HG03060 (cell line): ENCODE measurements at regions not wholly inside any gene's neighbourhood (a gene's known extent, or its start where the extent isn't known, plus 50 kb on each side); places are given as distances from the start of the nearest gene placed in this dataset.
"Not testable (repeated sequence)": the region's sequence is repeated elsewhere in the genome, so short reads cannot be mapped to it uniquely, and the experiment has no call there.

Experiments
- ATAC-seq: cut with Tn5 transposase; IDR thresholded peaks from one replicate; pipeline ENCODE4 v1.9.1; 2021; ENCODE audit warnings: low read depth, moderate number of reproducible peaks; ENCODE audit not compliant: unreplicated experiment

DNA sequence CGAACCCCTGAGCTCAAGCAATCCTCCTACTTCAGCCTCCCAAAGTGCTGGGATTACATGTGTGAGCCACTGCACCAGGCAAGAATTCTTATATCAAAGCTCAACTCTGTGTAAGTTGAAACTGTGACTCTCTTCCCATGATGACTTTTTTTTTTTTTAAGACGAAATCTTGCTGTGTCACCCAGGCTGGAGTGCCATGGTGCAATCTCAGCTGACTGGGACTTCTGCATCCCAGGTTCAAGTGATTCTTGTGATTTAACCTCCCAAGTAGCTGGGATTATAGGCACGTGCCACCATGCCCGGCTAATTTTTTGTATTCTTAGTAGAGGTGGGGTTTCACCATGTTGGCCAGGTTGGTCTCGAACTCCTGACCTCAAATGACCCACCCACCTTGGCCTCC, 51.6 kb upstream of the WAC start:
- ATAC-seq = not testable (repeated sequence)

DNA sequence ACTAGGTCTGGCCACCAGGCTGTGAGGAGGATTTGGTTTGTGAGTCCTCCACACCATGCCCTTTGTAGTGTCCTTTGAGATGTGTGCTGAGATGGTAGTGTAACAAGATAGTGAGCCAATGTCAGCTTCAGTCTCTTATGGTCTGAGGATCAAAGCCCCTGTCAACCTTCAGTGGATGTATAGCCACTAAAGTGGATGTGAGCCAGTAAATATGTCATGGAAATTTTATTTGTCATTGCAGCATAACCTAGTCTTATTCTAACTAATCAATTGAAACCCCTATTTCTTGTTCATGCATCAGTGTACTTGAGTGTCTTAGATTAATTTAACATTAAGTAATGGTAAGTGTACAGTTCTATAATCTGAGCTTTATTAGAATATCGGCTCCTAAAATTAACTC, 51.0 kb upstream of the WAC start:
- ATAC-seq = no peak
